ENCODE measurements at regions not wholly inside any gene's neighbourhood (a gene's known extent, or its start where the extent isn't known, plus 50 kb on each side); places are given as distances from the start of the nearest gene placed in this dataset.

DNA sequence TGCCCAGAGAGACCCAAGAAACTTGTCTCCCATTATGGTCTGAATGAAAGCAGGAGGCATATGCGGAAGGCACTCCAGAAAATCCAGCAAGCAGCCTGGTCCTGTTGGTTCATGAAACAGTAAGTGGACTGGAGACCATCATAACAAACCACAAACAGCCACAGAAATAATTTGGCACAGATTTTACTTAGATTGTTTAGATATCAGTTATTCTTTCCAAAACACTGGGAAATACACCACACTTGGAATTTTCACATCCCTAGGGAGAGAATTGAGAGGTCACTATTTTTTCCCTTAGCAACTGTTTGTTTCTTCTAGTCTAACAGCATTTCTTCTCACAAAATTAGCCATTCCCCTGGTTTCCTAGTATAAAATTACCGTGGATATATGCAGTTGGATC, 300.8 kb downstream of the OSTF1 start:
- TF ChIP-seq POLR2AphosphoS5 (IDR thresholded peaks at IDR 0.05; ENCODE audit: low read depth, low read length): no peak
- TF ChIP-seq, protein P1, sequence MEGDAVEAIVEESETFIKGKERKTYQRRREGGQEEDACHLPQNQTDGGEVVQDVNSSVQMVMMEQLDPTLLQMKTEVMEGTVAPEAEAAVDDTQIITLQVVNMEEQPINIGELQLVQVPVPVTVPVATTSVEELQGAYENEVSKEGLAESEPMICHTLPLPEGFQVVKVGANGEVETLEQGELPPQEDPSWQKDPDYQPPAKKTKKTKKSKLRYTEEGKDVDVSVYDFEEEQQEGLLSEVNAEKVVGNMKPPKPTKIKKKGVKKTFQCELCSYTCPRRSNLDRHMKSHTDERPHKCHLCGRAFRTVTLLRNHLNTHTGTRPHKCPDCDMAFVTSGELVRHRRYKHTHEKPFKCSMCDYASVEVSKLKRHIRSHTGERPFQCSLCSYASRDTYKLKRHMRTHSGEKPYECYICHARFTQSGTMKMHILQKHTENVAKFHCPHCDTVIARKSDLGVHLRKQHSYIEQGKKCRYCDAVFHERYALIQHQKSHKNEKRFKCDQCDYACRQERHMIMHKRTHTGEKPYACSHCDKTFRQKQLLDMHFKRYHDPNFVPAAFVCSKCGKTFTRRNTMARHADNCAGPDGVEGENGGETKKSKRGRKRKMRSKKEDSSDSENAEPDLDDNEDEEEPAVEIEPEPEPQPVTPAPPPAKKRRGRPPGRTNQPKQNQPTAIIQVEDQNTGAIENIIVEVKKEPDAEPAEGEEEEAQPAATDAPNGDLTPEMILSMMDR (IDR thresholded peaks at IDR 0.05 in 2 of 3, conservative IDR thresholded peaks at IDR 0.05 in 1 of 3; ENCODE audit: borderline replicate concordance in 1 of 3, insufficient read depth in 1 of 3, low read depth in 2 of 3, low read length in 2 of 3): no peak
